GM19467 (cell line): ENCODE measurements at regions not wholly inside any gene's neighbourhood (a gene's known extent, or its start where the extent isn't known, plus 50 kb on each side); places are given as distances from the start of the nearest gene placed in this dataset.

Source experiments
- ATAC-seq: cut with Tn5 transposase; IDR thresholded peaks from one replicate; pipeline ENCODE4 v1.9.1; 2021; ENCODE audit warnings: mild to moderate bottlenecking, moderate library complexity; ENCODE audit not compliant: unreplicated experiment

GRCh38 chrX:13266641-13267345, 53.1 kb downstream of the ATXN3L start:
- ATAC-seq = no peak

GRCh38 chrX:13265549-13266132, 54.2 kb downstream of the ATXN3L start:
- no peak for ATAC-seq

GRCh38 chrX:13265111-13265510, 54.7 kb downstream of the ATXN3L start:
- no peak for ATAC-seq

- ATAC-seq = peak; percentile 50
These were observed 56.1 kb downstream of the ATXN3L start for GRCh38 chrX:13263560-13264251.

GRCh38 chrX:13261348-13261747, 58.5 kb downstream of the ATXN3L start:
- ATAC-seq = no peak

- no peak for ATAC-seq
These were observed 59.3 kb downstream of the ATXN3L start for GRCh38 chrX:13260598-13260997.

- no peak for ATAC-seq
These were observed 61.1 kb downstream of the ATXN3L start for GRCh38 chrX:13258725-13259124.

GRCh38 chrX:13258052-13258444, 61.8 kb downstream of the ATXN3L start:
- ATAC-seq = no peak

- peak; percentile 40 for ATAC-seq
These were observed 62.4 kb downstream of the ATXN3L start for GRCh38 chrX:13257223-13258051.

- no peak for ATAC-seq
These were observed 63.2 kb downstream of the ATXN3L start for GRCh38 chrX:13256603-13257002.

GRCh38 chrX:13254870-13255269, 65.0 kb downstream of the ATXN3L start:
- no peak for ATAC-seq

- peak; percentile 39 for ATAC-seq
These were observed 65.6 kb downstream of the ATXN3L start for GRCh38 chrX:13254076-13254785.

- ATAC-seq = no peak
These were observed 66.6 kb downstream of the ATXN3L start for GRCh38 chrX:13253223-13253622.

- no peak for ATAC-seq
These were observed 67.1 kb downstream of the ATXN3L start for GRCh38 chrX:13252726-13253125.

GRCh38 chrX:13250826-13251580, 68.8 kb downstream of the ATXN3L start:
- no peak for ATAC-seq

- ATAC-seq = no peak
These were observed 70.9 kb downstream of the ATXN3L start for GRCh38 chrX:13248867-13249486.

- ATAC-seq = no peak
These were observed 80.6 kb downstream of the ATXN3L start for GRCh38 chrX:13239272-13239671.

- no peak for ATAC-seq
These were observed 83.9 kb downstream of the ATXN3L start for GRCh38 chrX:13235930-13236329.

- no peak for ATAC-seq
These were observed 87.4 kb downstream of the ATXN3L start for GRCh38 chrX:13232484-13232883.

- ATAC-seq = no peak
These were observed 93.6 kb downstream of the ATXN3L start for GRCh38 chrX:13226214-13226613.
